Heart left ventricle (tissue), 16 donors: ENCODE measurements at regions not wholly inside any gene's neighbourhood (a gene's known extent, or its start where the extent isn't known, plus 50 kb on each side); places are given as distances from the start of the nearest gene placed in this dataset.

Experiments used
- ATAC-seq, 4 donors: fragments of 200-7000 bp; cut with Tn5 transposase; one replicate each; pipeline ENCODE4 v1.9.1; 2020 to 2022; ENCODE audit warnings: moderate library complexity in 4 of 4, mild to moderate bottlenecking in 3 of 4, moderate number of reproducible peaks in 1 of 4
- DNase-seq, 5 donors: peaks; one replicate each; pipeline ENCODE4 v3.0.0-alpha.2; 2020
- H3K27ac ChIP-seq, 12 donors: fragments of 200-600 bp; sonication (generic) in 4 of 12; one replicate each; pipeline versions ENCODE4 v1.5.0 to v1.8.0; 2016 to 2022; ENCODE audit warnings: mild to moderate bottlenecking in 2 of 12
- H3K27me3 ChIP-seq, 9 donors: fragments of 200-600 bp; sonication (generic) in 2 of 9; one replicate each; pipeline versions ENCODE4 v1.5.1 to v1.8.0; 2016 to 2022; ENCODE audit warnings: mild to moderate bottlenecking in 3 of 9
- H3K36me3 ChIP-seq, 9 donors: fragments of 200-600 bp; sonication (generic) in 2 of 9; one replicate each; pipeline versions ENCODE4 v1.5.0 to v1.8.0; 2018 to 2022; ENCODE audit warnings: mild to moderate bottlenecking in 2 of 9
- H3K4me1 ChIP-seq, 12 donors: fragments of 200-600 bp; sonication (generic) in 4 of 12; one replicate each; pipeline versions ENCODE4 v1.5.0 to v1.8.0; 2016 to 2022; ENCODE audit warnings: mild to moderate bottlenecking in 3 of 12
- H3K4me3 ChIP-seq, 12 donors: fragments of 200-600 bp; sonication (generic) in 4 of 12; one replicate each; pipeline versions ENCODE4 v1.5.0 to v1.8.0; 2017 to 2022; ENCODE audit warnings: mild to moderate bottlenecking in 9 of 12, moderate library complexity in 4 of 12
- H3K9me3 ChIP-seq, 12 donors: fragments of 200-600 bp; sonication (generic) in 4 of 12; one replicate each; pipeline versions ENCODE4 v1.5.0 to v1.8.0; 2016 to 2022; ENCODE audit warnings: mild to moderate bottlenecking in 1 of 12
- POLR2A ChIP-seq, 2 donors: fragments of 450-650 bp; IDR thresholded peaks; one replicate each; pipeline ENCODE4 v1.6.1; 2017; ENCODE audit warnings: antibody characterized with exemption in 2 of 2, mild to moderate bottlenecking in 2 of 2, moderate library complexity in 2 of 2
- WGBS, 4 donors: extraction: QIAGEN DNeasy Blood & Tissue Kit in 2 of 4; methylation state at CpG; one replicate each; pipeline versions ENCODE4 v1.1.5 to v1.1.7; 2013 to 2018; 5-methylcytosine and 5-hydroxymethylcytosine counted together
- intact Hi-C, 10 donors: fragments of 100-400 bp; cut with DNase I; formaldehyde crosslinking; loops; one replicate each; pipeline versions ENCODE4 v1.11.1 to v1.14.2; 2022
- TF ChIP-seq, protein P1 (sequence below), 12 donors: fragments of 200-600 bp; sonication (generic) in 4 of 12; IDR thresholded peaks; one replicate each; pipeline versions ENCODE4 v1.5.0 to v1.8.0; 2018 to 2022; ENCODE audit warnings: antibody characterized with exemption in 12 of 12, mild to moderate bottlenecking in 5 of 12
- donor health status: ischemic (EF 13 %, LVEDD 7.1; RV severe dilation, severe dysfunction).
- donor health status: healthy with polysubstance abuse.
- donor health status: DM: no; HTN: yes; CAD: no.
- donor health status: DM: no; HTN: no; CAD: no.
- donor health status: ischemic (EF 25% LVEDD 6.9; RV normal size, moderate dysfunction).
- donor health status: ischemic (EF 25% LVEDD 5.7; RV mildly dilated, moderate dysfunction).
- donor health status: healthy.
- donor health status: DM: yes; HTN: yes; CAD: no.
- donor health status: ischemic (EF 35%, LVEDD 5.7; RV mildly dilated, moderate dysfunction).
- donor health status: nonischemic (EF 11% LVEDD 7.7; RV severe dilation, severe dysfunction).
- donor health status: DM: yes; HTN: yes; CAD: no.
- donor health status: PGD.
- donor health status: ischemic (EF 29% LVEDD 5.4; RV normal size, mild dysfunction).
- donor health status: nonischemic (EF 23%, LVEDD 6.1; RV moderate dilation, normal function).

DNA sequence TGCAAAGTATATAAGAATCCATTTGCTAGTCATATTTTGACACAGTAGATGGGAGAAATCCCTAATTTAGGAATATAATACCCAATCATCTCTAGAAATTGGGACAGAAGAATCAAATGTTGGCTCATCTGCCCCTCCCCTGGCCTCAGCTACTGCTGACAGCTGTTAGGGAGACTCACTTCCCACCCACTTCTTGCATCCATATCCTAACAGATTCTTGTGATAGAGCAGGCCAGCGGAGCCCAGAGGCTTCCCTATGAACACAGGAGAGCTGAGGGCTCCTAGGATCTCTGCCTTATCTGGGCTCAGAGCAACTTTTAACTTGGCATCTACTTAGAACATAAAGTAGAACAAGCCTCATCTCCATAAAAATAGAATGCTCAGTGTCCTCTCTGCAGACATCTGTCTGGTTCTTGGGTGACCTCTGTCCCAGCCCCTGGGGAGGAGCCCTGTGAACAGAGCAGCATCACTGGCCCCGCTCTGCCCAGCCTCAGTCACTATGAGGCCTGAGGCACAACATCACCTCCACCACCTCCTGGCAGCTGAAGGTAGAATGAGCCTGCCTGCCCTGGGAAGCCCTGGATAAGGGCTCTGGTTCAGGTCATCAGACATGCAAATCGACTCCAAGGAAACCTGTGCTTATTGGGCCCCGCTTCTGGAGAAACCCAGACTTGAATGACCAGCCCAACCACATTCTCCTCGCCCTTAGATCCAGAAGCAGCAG, 229.7 kb downstream of the ANKRD36B start:
- H3K4me3 ChIP-seq, result no peak overlapping the region
- no peaks in the 10 kb centered on the region for H3K9me3 ChIP-seq
- intact Hi-C loops, result no loop called here
- no peak for DNase-seq
- H3K36me3 ChIP-seq, result no peaks in the 10 kb centered on the region
- no peak overlapping the region for H3K27ac ChIP-seq
- TF ChIP-seq, protein P1, sequence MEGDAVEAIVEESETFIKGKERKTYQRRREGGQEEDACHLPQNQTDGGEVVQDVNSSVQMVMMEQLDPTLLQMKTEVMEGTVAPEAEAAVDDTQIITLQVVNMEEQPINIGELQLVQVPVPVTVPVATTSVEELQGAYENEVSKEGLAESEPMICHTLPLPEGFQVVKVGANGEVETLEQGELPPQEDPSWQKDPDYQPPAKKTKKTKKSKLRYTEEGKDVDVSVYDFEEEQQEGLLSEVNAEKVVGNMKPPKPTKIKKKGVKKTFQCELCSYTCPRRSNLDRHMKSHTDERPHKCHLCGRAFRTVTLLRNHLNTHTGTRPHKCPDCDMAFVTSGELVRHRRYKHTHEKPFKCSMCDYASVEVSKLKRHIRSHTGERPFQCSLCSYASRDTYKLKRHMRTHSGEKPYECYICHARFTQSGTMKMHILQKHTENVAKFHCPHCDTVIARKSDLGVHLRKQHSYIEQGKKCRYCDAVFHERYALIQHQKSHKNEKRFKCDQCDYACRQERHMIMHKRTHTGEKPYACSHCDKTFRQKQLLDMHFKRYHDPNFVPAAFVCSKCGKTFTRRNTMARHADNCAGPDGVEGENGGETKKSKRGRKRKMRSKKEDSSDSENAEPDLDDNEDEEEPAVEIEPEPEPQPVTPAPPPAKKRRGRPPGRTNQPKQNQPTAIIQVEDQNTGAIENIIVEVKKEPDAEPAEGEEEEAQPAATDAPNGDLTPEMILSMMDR (IDR thresholded peaks at IDR 0.05), result no peak
- TF ChIP-seq POLR2A (IDR thresholded peaks at IDR 0.05), result no peak
- peaks cover 0 to 9% (median 0%) of the 10 kb centered on the region in 9 donors for H3K27me3 ChIP-seq
- H3K4me1 ChIP-seq, result no peaks in the 10 kb centered on the region
- 66 to 79% (median 74%) methylated on average over 2 to 5 of the region's 5 CpGs for WGBS, 4 donors
- ATAC-seq, result no peak

DNA sequence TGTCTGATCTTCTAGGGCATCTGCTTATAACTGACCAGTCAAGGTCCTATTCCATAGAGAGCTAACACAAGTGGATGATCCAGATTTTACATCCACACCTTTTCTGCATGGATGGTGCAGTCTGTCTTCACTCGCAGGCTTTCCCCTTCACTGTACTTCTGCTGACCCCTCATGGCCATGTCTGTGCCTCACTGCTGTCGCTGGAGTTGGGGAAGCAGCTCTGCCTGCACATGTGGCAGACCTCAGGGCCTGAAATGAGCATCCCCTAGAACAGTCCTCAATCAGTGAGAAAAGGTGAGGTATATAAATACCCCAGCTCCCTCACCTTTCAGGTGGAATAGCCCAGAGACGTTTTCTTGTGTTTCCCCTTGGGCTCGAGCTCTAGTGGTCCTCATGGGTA, 233.8 kb downstream of the ANKRD36B start:
- H3K9me3 ChIP-seq, result no peaks in the 10 kb centered on the region
- H3K27ac ChIP-seq, result no peak overlapping the region
- H3K4me3 ChIP-seq, result no peak overlapping the region
- whole genome bisulfite sequencing, 4 donors, result 65 to 87% (median 74%) methylated on average over 4 of the region's 4 CpGs
- peaks cover 0 to 17% (median 0%) of the 10 kb centered on the region in 9 donors for H3K27me3 ChIP-seq
- intact Hi-C loops, result no loop called here
- H3K36me3 ChIP-seq, result no peaks in the 10 kb centered on the region
- DNase-seq (no peak), ATAC-seq (no peak)
- no peaks in the 10 kb centered on the region for H3K4me1 ChIP-seq
- no peak for TF ChIP-seq POLR2A (IDR thresholded peaks at IDR 0.05)
- TF ChIP-seq, protein P1 (IDR thresholded peaks at IDR 0.05), result no peak

DNA sequence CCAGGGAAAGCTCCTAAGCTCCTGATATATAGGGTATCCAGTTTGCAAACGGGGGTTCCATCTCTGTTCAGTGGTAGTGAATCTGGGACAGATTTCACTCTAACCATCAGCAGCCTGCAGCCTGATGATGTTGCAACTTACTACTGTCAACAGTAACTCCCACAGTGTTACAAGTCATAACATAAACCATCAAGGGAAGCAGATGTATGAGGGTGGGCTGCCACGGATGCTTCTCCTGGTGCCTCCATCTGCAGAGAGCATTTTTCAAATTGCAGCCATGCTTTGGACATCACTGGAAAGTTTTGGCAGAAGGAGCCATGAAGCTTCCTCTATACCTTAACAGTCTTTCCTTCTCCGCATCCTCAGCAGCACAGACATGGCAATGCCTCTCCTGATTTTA, 234.5 kb downstream of the ANKRD36B start:
- Histone ChIP-seq H3K27me3 (peaks cover 0 to 17% (median 0%) of the 10 kb centered on the region in 9 donors), H3K4me3 (no peak overlapping the region), H3K4me1 (no peaks in the 10 kb centered on the region), H3K36me3 (no peaks in the 10 kb centered on the region), H3K27ac (no peak overlapping the region), H3K9me3 (no peaks in the 10 kb centered on the region)
- intact Hi-C loops, result no loop called here
- DNase-seq, result no peak
- no peak for ATAC-seq
- TF ChIP-seq POLR2A (IDR thresholded peaks at IDR 0.05), result no peak
- TF ChIP-seq, protein P1 (IDR thresholded peaks at IDR 0.05), result no peak
- WGBS, 4 donors, result 53 to 68% (median 55%) methylated on average over 3 of the region's 3 CpGs

GRCh38 chr2:97354576-97354975, 235.1 kb downstream of the ANKRD36B start:
- Histone ChIP-seq H3K9me3 (no peaks in the 10 kb centered on the region), H3K4me1 (no peaks in the 10 kb centered on the region), H3K27me3 (peaks cover 0 to 16% (median 0%) of the 10 kb centered on the region in 9 donors), H3K4me3 (no peak overlapping the region), H3K27ac (no peak overlapping the region), H3K36me3 (no peaks in the 10 kb centered on the region)
- intact Hi-C loops, result no loop called here
- TF ChIP-seq POLR2A (IDR thresholded peaks at IDR 0.05), result no peak
- TF ChIP-seq, protein P1 (IDR thresholded peaks at IDR 0.05), result no peak
- DNase-seq (no peak), ATAC-seq (no peak)
- 87 to 93% (median 88%) methylated on average over 1 of the region's 1 CpG; no CpG with 5 or more reads in 1 of the 4 donors for WGBS, 4 donors
